H1 (cell line): ENCODE measurements at regions not wholly inside any gene's neighbourhood (a gene's known extent, or its start where the extent isn't known, plus 50 kb on each side); places are given as distances from the start of the nearest gene placed in this dataset.

Source experiments
- CTCF ChIA-PET: fragments of 300-600 bp; sonication (Branson Sonifier 250); formaldehyde crosslinking; loops from one replicate; lab custom pipeline; 2021; ENCODE audit not compliant: partially characterized antibody; lab: Charles Lee
- POLR2A ChIA-PET: fragments of 300-600 bp; sonication (Branson Sonifier 250); formaldehyde crosslinking; loops from one replicate; lab custom pipeline; 2021; ENCODE audit warnings: inconsistent platforms; ENCODE audit not compliant: partially characterized antibody; lab: Charles Lee
- DNase-seq, 2 experiments: peaks; one replicate each; pipeline versions ENCODE4 v3.0.0 to v3.0.0-alpha.2; 2010 to 2022; ENCODE audit warnings: low spot score in 2 of 2, low read depth in 1 of 2, mixed read lengths in 1 of 2
- FAIRE-seq: peaks from 2 replicates; lab custom pipeline; 2011; peaks lifted over from hg19 to GRCh38; lab: Jason Lieb, UNC
- H2AFZ ChIP-seq: 2 replicates; pipeline ENCODE4 v1.8.1; 2012; ENCODE audit warnings: low read length, inconsistent platforms
- H2AK5ac ChIP-seq: 2 replicates; pipeline ENCODE4 v1.6.1; 2013; ENCODE audit warnings: low read depth, low read length
- H2BK120ac ChIP-seq: replicated peaks from 2 replicates; pipeline ENCODE3; 2013; ENCODE audit warnings: low read depth, low read length, inconsistent platforms
- H2BK12ac ChIP-seq: 2 replicates; pipeline ENCODE4 v1.6.1; 2013; ENCODE audit warnings: low read depth, low read length
- H2BK15ac ChIP-seq: 2 replicates; pipeline ENCODE4 v1.6.1; 2013; ENCODE audit warnings: low read length
- H2BK20ac ChIP-seq: 2 replicates; pipeline ENCODE4 v1.6.1; 2013; ENCODE audit warnings: low read length
- H2BK5ac ChIP-seq: 2 replicates; pipeline ENCODE4 v1.6.1; 2013; ENCODE audit warnings: low read depth, low read length
- H3K14ac ChIP-seq: 2 replicates; pipeline ENCODE4 v1.6.1; 2013; ENCODE audit warnings: inconsistent platforms; ENCODE audit not compliant: insufficient read length
- H3K18ac ChIP-seq: 2 replicates; pipeline ENCODE4 v1.6.1; 2013; ENCODE audit warnings: low read length; ENCODE audit errors: extremely low read depth
- H3K23ac ChIP-seq: 2 replicates; pipeline ENCODE4 v1.6.1; 2013; ENCODE audit warnings: inconsistent platforms; ENCODE audit not compliant: insufficient read length
- H3K23me2 ChIP-seq: 2 replicates; pipeline ENCODE4 v1.6.1; 2013; ENCODE audit warnings: low read depth, low read length
- H3K27ac ChIP-seq: 2 replicates; pipeline ENCODE4 v1.6.1; 2011; ENCODE audit warnings: low read depth, low read length, inconsistent platforms
- H3K27me3 ChIP-seq, 4 experiments: replicated peaks in 1 of 4; 1 replicate in 1 of 4; 2 replicates in 3 of 4; pipeline versions ENCODE4 v1.6.1 to v1.8.1; 2011 to 2013; ENCODE audit warnings: low read length in 3 of 4, mild to moderate bottlenecking in 3 of 4, inconsistent platforms in 2 of 4, mixed read lengths in 2 of 4, moderate library complexity in 1 of 4; ENCODE audit not compliant: control insufficient read depth in 3 of 4, insufficient read depth in 3 of 4; ENCODE audit errors: extremely low read depth in 1 of 4
- H3K36me3 ChIP-seq, 4 experiments: 2 replicates each; pipeline versions ENCODE4 v1.6.1 to v1.8.1; 2011 to 2013; ENCODE audit warnings: mild to moderate bottlenecking in 4 of 4, low read length in 3 of 4, moderate library complexity in 2 of 4, control low read depth in 1 of 4, inconsistent platforms in 1 of 4; ENCODE audit not compliant: insufficient read depth in 4 of 4, control insufficient read depth in 2 of 4
- H3K4ac ChIP-seq: replicated peaks from 2 replicates; pipeline ENCODE3; 2013; ENCODE audit warnings: low read length, low read depth, mixed read lengths, inconsistent platforms; ENCODE audit not compliant: insufficient read length
- H3K4me1 ChIP-seq, 4 experiments: replicated peaks in 1 of 4; 1 replicate in 1 of 4; 2 replicates in 3 of 4; pipeline versions ENCODE4 v1.6.1 to v1.8.1; 2011 to 2013; ENCODE audit warnings: low read length in 3 of 4, inconsistent platforms in 2 of 4, mixed read lengths in 1 of 4; ENCODE audit not compliant: insufficient read depth in 4 of 4, control insufficient read depth in 3 of 4
- H3K4me2 ChIP-seq, 2 experiments: 2 replicates each; pipeline versions ENCODE4 v1.6.1 to v1.8.1; 2011 to 2013; ENCODE audit warnings: low read depth in 2 of 2, low read length in 2 of 2, control low read depth in 1 of 2, inconsistent platforms in 1 of 2, mild to moderate bottlenecking in 1 of 2; ENCODE audit not compliant: insufficient read depth in 1 of 2
- H3K4me3 ChIP-seq, 4 experiments: fragments of 200-600, 300-600 bp in 1 of 4; sonication (generic), shearing (Covaris generic), sonication (Bioruptor Twin) in 1 of 4; 2 replicates each; pipeline versions ENCODE4 v1.5.1 to v1.8.1; 2011 to 2016; ENCODE audit warnings: low read length in 4 of 4, low read depth in 3 of 4, control low read depth in 2 of 4, inconsistent platforms in 2 of 4, mild to moderate bottlenecking in 2 of 4, mixed read lengths in 1 of 4, moderate library complexity in 1 of 4; ENCODE audit not compliant: insufficient read depth in 2 of 4; ENCODE audit errors: extremely low read depth in 1 of 4
- H3K56ac ChIP-seq: replicated peaks from 2 replicates; pipeline ENCODE3; 2013; ENCODE audit warnings: low read depth, mild to moderate bottlenecking, mixed read lengths, low read length, inconsistent platforms; ENCODE audit not compliant: insufficient read length
- H3K79me1 ChIP-seq: 2 replicates; pipeline ENCODE4 v1.6.1; 2013; ENCODE audit warnings: low read depth, low read length, control low read depth
- H3K79me2 ChIP-seq, 2 experiments: 2 replicates each; pipeline versions ENCODE4 v1.6.1 to v1.8.1; 2012 to 2013; ENCODE audit warnings: low read length in 2 of 2, mild to moderate bottlenecking in 2 of 2, inconsistent platforms in 1 of 2; ENCODE audit not compliant: insufficient read depth in 2 of 2, control insufficient read depth in 1 of 2
- H3K9ac ChIP-seq, 4 experiments: replicated peaks in 1 of 4; 1 replicate in 1 of 4; 2 replicates in 3 of 4; pipeline versions ENCODE4 v1.6.1 to v1.8.1; 2011 to 2013; ENCODE audit warnings: low read depth in 3 of 4, low read length in 3 of 4, control low read depth in 2 of 4, mild to moderate bottlenecking in 2 of 4, moderate library complexity in 2 of 4, inconsistent platforms in 1 of 4; ENCODE audit errors: extremely low read depth in 1 of 4
- H3K9me3 ChIP-seq, 2 experiments: 2 replicates each; pipeline versions ENCODE4 v1.6.1 to v1.8.1; 2012 to 2013; ENCODE audit warnings: mild to moderate bottlenecking in 2 of 2, moderate library complexity in 2 of 2, control low read depth in 1 of 2, inconsistent platforms in 1 of 2, low read depth in 1 of 2, low read length in 1 of 2, mixed read lengths in 1 of 2; ENCODE audit not compliant: insufficient read depth in 2 of 2
- H4K20me1 ChIP-seq, 2 experiments: replicated peaks in 1 of 2; 2 replicates each; pipeline versions ENCODE3 to v1.8.1; 2011 to 2013; ENCODE audit warnings: inconsistent platforms in 2 of 2, low read length in 2 of 2, mild to moderate bottlenecking in 1 of 2; ENCODE audit not compliant: insufficient read depth in 2 of 2, control insufficient read depth in 1 of 2
- H4K5ac ChIP-seq: 2 replicates; pipeline ENCODE4 v1.6.1; 2013; ENCODE audit warnings: low read length, low read depth, mixed read lengths, inconsistent platforms; ENCODE audit not compliant: insufficient read length
- H4K8ac ChIP-seq: 2 replicates; pipeline ENCODE4 v1.8.0; 2013; ENCODE audit warnings: mild to moderate bottlenecking, moderate library complexity, low read length, inconsistent platforms; ENCODE audit not compliant: insufficient read depth; ENCODE audit errors: extremely low read depth
- H4K91ac ChIP-seq: replicated peaks from 2 replicates; pipeline ENCODE3; 2013; ENCODE audit warnings: low read length, mixed read lengths, inconsistent platforms; ENCODE audit not compliant: insufficient read length
- ASH2L ChIP-seq: fragments of 200-600, 300-600 bp; sonication (generic); IDR thresholded peaks from one replicate; pipeline ENCODE4 v1.7.1; 2017; ENCODE audit warnings: low read length
- CEBPB ChIP-seq: IDR thresholded peaks from 2 replicates; pipeline ENCODE4 v1.6.1; 2012; ENCODE audit warnings: low read depth, low read length
- CHD1 ChIP-seq: IDR thresholded peaks from 2 replicates; pipeline ENCODE4 v1.6.1; 2012; ENCODE audit warnings: low read depth, low read length, improper control_type of control experiment
- CREB1 ChIP-seq: IDR thresholded peaks from 2 replicates; pipeline ENCODE4 v1.6.1; 2012; ENCODE audit warnings: inconsistent platforms
- E2F6 ChIP-seq: IDR thresholded peaks from 2 replicates; pipeline ENCODE4 v1.6.1; 2012; ENCODE audit warnings: inconsistent platforms
- EGR1 ChIP-seq: IDR thresholded peaks from 2 replicates; pipeline ENCODE4 v1.6.1; 2011; ENCODE audit warnings: low read depth, low read length, borderline replicate concordance
- HDAC2 ChIP-seq, 2 experiments: fragments of 300-600 bp in 1 of 2; sonication (generic) in 1 of 2; IDR thresholded peaks; 2 replicates each; pipeline ENCODE4 v1.6.1; 2011 to 2012; ENCODE audit warnings: low read depth in 2 of 2, low read length in 2 of 2, mild to moderate bottlenecking in 2 of 2, moderate library complexity in 2 of 2, borderline replicate concordance in 1 of 2, inconsistent platforms in 1 of 2
- HDAC6 ChIP-seq: IDR thresholded peaks from one replicate; pipeline ENCODE4 v1.7.1; 2012; ENCODE audit warnings: low read depth, mild to moderate bottlenecking, inconsistent platforms, low read length, moderate library complexity
- KDM1A ChIP-seq: fragments of 200-600, 300-600 bp; sonication (generic); IDR thresholded peaks from 2 replicates; pipeline ENCODE4 v1.7.1; 2016; ENCODE audit warnings: mild to moderate bottlenecking, low read length, borderline replicate concordance
- RXRA ChIP-seq: IDR thresholded peaks from 2 replicates; pipeline ENCODE4 v1.6.1; 2011; ENCODE audit warnings: low read depth, mild to moderate bottlenecking, low read length, moderate library complexity; ENCODE audit not compliant: insufficient read depth
- SP1 ChIP-seq: IDR thresholded peaks from 2 replicates; pipeline ENCODE4 v1.6.1; 2011; ENCODE audit warnings: low read depth, low read length
- WGBS, 2 experiments: shearing (Covaris generic) in 1 of 2; methylation state at CpG; one replicate each; pipeline versions ENCODE4 v1.1.6 to v1.1.7; 2013 to 2015; ENCODE audit warnings: low lambda C conversion rate in 2 of 2, mixed read lengths in 2 of 2, inconsistent platforms in 1 of 2, low coverage in 1 of 2, missing lambda C conversion rate in 1 of 2; ENCODE audit not compliant: insufficient replicate concordance in 2 of 2, insufficient coverage in 1 of 2, insufficient read length in 1 of 2; ENCODE audit errors: extremely low coverage in 1 of 2, missing lambda C conversion rate in 1 of 2; 5-methylcytosine and 5-hydroxymethylcytosine counted together

- TF ChIP-seq EGR1 (no peak), CREB1 (no peak), CHD1 (no peak), E2F6 (no peak), HDAC2 (IDR thresholded peaks at IDR 0.05; ENCODE audit: borderline replicate concordance in 1 of 2, low read depth in 2 of 2, low read length in 2 of 2) (no peak), ASH2L (no peak), SP1 (no peak), HDAC6 (no peak), RXRA (no peak), CEBPB (no peak), KDM1A (no peak)
- FAIRE-seq, result no peak
- POLR2A ChIA-PET, result interaction anchor here (0.6 to 1.6 kb wide), 3 partner anchors 12 to 306 kb away, joined by 3 to 4 read pairs (median 3); no protein-coding TSS in a partner anchor
- Histone ChIP-seq H3K79me2 (no peaks in the 10 kb centered on the region), H2BK120ac (no peak overlapping the region), H3K4me1 (peaks cover 3 to 10% (median 8%) of the 10 kb centered on the region in 4 experiments; a peak in 5 of 7 replicates), H4K20me1 (no peaks in the 10 kb centered on the region), H2BK20ac (no peak overlapping the region), H4K91ac (no peak overlapping the region), H3K27me3 (peaks cover 9 to 32% (median 28%) of the 10 kb centered on the region in 4 experiments), H3K23me2 (peaks cover 3% of the 10 kb centered on the region; the same call in 1 of the 2 replicates), H2AK5ac (no peak overlapping the region), H3K27ac (no peak overlapping the region), H4K8ac (no peak overlapping the region), H2BK12ac (no peak overlapping the region), H2BK15ac (no peak overlapping the region), H3K79me1 (no peaks in the 10 kb centered on the region), H3K9ac (no peak overlapping the region), H3K14ac (no peak overlapping the region), H3K36me3 (no peaks in the 10 kb centered on the region), H3K4ac (no peak overlapping the region), H3K4me2 (peak overlapping the region; percentile 58 to 59; a peak in 2 of 4 replicates), H3K56ac (no peak overlapping the region), H3K18ac (no peak overlapping the region), H4K5ac (no peak overlapping the region), H3K4me3 (peak overlapping the region in 2 of 4 experiments; percentile 56 to 64; a peak in 2 of 8 replicates), H3K23ac (no peak overlapping the region), H2AFZ (no peak overlapping the region), H2BK5ac (no peak overlapping the region), H3K9me3 (peaks cover 0 to 3% of the 10 kb centered on the region in 2 experiments; a peak in 1 of 4 replicates)
- 91% methylated on average over 4 of the region's 4 CpGs; no CpG with 5 or more reads in 1 of the 2 experiments for WGBS, 2 experiments
- no peak for DNase-seq
- CTCF ChIA-PET, result interaction anchor here (0.8 to 1.3 kb wide), 2 partner anchors 13 to 119 kb away, joined by 3 to 4 read pairs; no protein-coding TSS in a partner anchor
Measured at GRCh38 chr6:27776504-27776903, 135.7 kb downstream of the OR2B2 start.
